Ovary (tissue), 7 donors: ENCODE measurements at regions not wholly inside any gene's neighbourhood (a gene's known extent, or its start where the extent isn't known, plus 50 kb on each side); places are given as distances from the start of the nearest gene placed in this dataset.

Experiments
- DNase-seq, 5 donors: peaks; one replicate each; pipeline ENCODE4 v3.0.0-alpha.2; 2019 to 2020
- H3K27ac ChIP-seq, 2 donors: fragments of 200-600 bp; one replicate each; pipeline versions ENCODE4 v1.5.1 to v1.8.0; 2019 to 2022
- H3K27me3 ChIP-seq: fragments of 200-600 bp; one replicate; pipeline ENCODE4 v1.8.0; 2022
- H3K36me3 ChIP-seq: fragments of 200-600 bp; sonication (generic); one replicate; pipeline ENCODE4 v1.5.1; 2019
- H3K4me1 ChIP-seq: one replicate; pipeline ENCODE4 v1.8.1; 2013; ENCODE audit warnings: mild to moderate bottlenecking, moderate library complexity; ENCODE audit not compliant: insufficient read depth
- H3K4me3 ChIP-seq: fragments of 200-600 bp; sonication (generic); one replicate; pipeline ENCODE4 v1.5.1; 2017
- H3K9me3 ChIP-seq, 2 donors: fragments of 200-600 bp in 1 of 2; sonication (generic) in 1 of 2; one replicate each; pipeline versions ENCODE4 v1.5.1 to v1.8.1; 2013 to 2019; ENCODE audit warnings: mild to moderate bottlenecking in 1 of 2, moderate library complexity in 1 of 2
- CTCF ChIP-seq, 3 donors: fragments of 450-650 bp in 2 of 3; fragments of 200-600 bp in 1 of 3; IDR thresholded peaks; one replicate each; pipeline versions ENCODE4 v1.5.1 to v1.8.0; 2016 to 2022; ENCODE audit warnings: antibody characterized with exemption in 3 of 3, mild to moderate bottlenecking in 1 of 3
- EP300 ChIP-seq: sonication (generic); formaldehyde crosslinking; IDR thresholded peaks from one replicate; pipeline ENCODE4 v1.6.1; 2017; ENCODE audit warnings: antibody characterized with exemption
- POLR2A ChIP-seq: fragments of 450-650 bp; IDR thresholded peaks from one replicate; pipeline ENCODE4 v1.6.1; 2017; ENCODE audit warnings: antibody characterized with exemption, mild to moderate bottlenecking, moderate library complexity
- WGBS, 3 donors: extraction: QIAGEN DNeasy Blood & Tissue Kit in 1 of 3; methylation state at CpG; one replicate each; pipeline versions ENCODE4 v1.1.5 to v1.1.7; 2013 to 2017; 5-methylcytosine and 5-hydroxymethylcytosine counted together
- intact Hi-C, 4 donors: fragments of 100-400 bp; cut with DNase I; formaldehyde crosslinking; loops; one replicate each; pipeline versions ENCODE4 v1.11.0 to v1.15.1; 2022 to 2023
- donor health status: DM: no; HTN: no; CAD: no; lungs with moderate emphysema.
- donor health status: DM: no; HTN: no; CAD: no.
- donor health status: Bipolar disorder and iron deficiency.
- donor health status: DM: no; HTN: no; CAD: no.
- donor health status: DM: yes; HTN: yes; CAD: no.

- no peaks in the 10 kb centered on the region for H3K4me1 ChIP-seq
- H3K27me3 ChIP-seq, result no peaks in the 10 kb centered on the region
- H3K4me3 ChIP-seq, result no peak overlapping the region
- no peaks in the 10 kb centered on the region for H3K9me3 ChIP-seq
- intact Hi-C loops, result no loop called here
- H3K36me3 ChIP-seq, result no peaks in the 10 kb centered on the region
- H3K27ac ChIP-seq, result no peak overlapping the region
- no peak for DNase-seq
- TF ChIP-seq EP300, result no peak
Observed at GRCh38 chr3:116984301-116984700, 274.7 kb downstream of the TUSC7 start.

GRCh38 chr3:116994351-116994879, 284.8 kb downstream of the TUSC7 start:
- no peaks in the 10 kb centered on the region for H3K36me3 ChIP-seq
- intact Hi-C loops, result no loop called here

DNA sequence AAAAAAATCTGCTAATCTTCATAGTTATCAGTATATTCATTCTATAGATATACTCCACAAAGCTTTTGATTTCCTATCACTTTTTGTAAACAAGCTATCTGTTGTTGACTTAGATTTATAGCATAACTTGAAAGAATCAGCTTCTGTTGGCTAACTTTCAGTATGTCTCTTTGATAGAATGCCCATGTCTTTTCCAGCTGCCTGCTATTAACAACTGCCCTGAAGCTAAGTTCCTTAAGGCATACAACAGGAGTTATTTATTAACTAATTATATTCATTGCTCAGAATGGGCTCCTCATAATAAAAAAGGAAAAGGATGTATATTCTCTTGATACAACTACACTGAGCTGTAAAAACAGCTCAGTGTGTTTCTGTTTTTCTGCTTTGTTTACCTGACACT, 293.9 kb downstream of the TUSC7 start:
- no peak for DNase-seq
- no peaks in the 10 kb centered on the region for H3K4me1 ChIP-seq
- H3K27me3 ChIP-seq, result no peaks in the 10 kb centered on the region
- no peaks in the 10 kb centered on the region for H3K36me3 ChIP-seq
- no peaks in the 10 kb centered on the region for H3K9me3 ChIP-seq
- intact Hi-C loops, result no loop called here
- H3K27ac ChIP-seq, result no peak overlapping the region
- TF ChIP-seq POLR2A, result no peak
- TF ChIP-seq CTCF (IDR thresholded peaks at IDR 0.05), result no peak
- no peak for TF ChIP-seq EP300
- no peak overlapping the region for H3K4me3 ChIP-seq

More at GRCh38 chr3:116994351-116994879, 284.8 kb downstream of the TUSC7 start:
- no peaks in the 10 kb centered on the region for H3K4me1 ChIP-seq
- no peaks in the 10 kb centered on the region for H3K9me3 ChIP-seq
- no peak overlapping the region for H3K27ac ChIP-seq
- TF ChIP-seq EP300 (no peak), POLR2A (no peak), CTCF (IDR thresholded peaks at IDR 0.05) (no peak)
- H3K4me3 ChIP-seq, result no peak overlapping the region
- no peak for DNase-seq
- no peaks in the 10 kb centered on the region for H3K27me3 ChIP-seq
- 47 to 56% (median 56%) methylated on average over 3 of the region's 3 CpGs for WGBS, 3 donors

- WGBS, 3 donors, result 45 to 56% (median 52%) methylated on average over 2 of the region's 2 CpGs
Observed at GRCh38 chr3:117005274-117005673, 295.7 kb downstream of the TUSC7 start.

More at GRCh38 chr3:117005274-117005673, 295.7 kb downstream of the TUSC7 start:
- no peak for DNase-seq
- Histone ChIP-seq H3K36me3 (no peaks in the 10 kb centered on the region), H3K4me3 (no peak overlapping the region), H3K4me1 (no peaks in the 10 kb centered on the region), H3K27me3 (no peaks in the 10 kb centered on the region), H3K27ac (no peak overlapping the region), H3K9me3 (no peaks in the 10 kb centered on the region)
- TF ChIP-seq POLR2A (no peak), CTCF (IDR thresholded peaks at IDR 0.05) (no peak), EP300 (no peak)
- intact Hi-C loops, result no loop called here
